SK-N-SH treated with all-trans-retinoic acid at 6 μM for 48 hours (cell line): ENCODE measurements at regions not wholly inside any gene's neighbourhood (a gene's known extent, or its start where the extent isn't known, plus 50 kb on each side); places are given as distances from the start of the nearest gene placed in this dataset.

Experiments
- ARNTL ChIP-seq: fragments of 450-650 bp; formaldehyde crosslinking; IDR thresholded peaks from 2 replicates; pipeline ENCODE4 v1.5.0; 2020; ENCODE audit warnings: low read depth, mild to moderate bottlenecking, moderate library complexity, borderline replicate concordance
- TF ChIP-seq, protein P1 (sequence below): fragments of 250-450 bp; sonication (Bioruptor Pico); IDR thresholded peaks from 2 replicates; pipeline ENCODE4 v1.8.0; 2020; ENCODE audit warnings: mild to moderate bottlenecking, moderate library complexity, borderline replicate concordance

- TF ChIP-seq, protein P1, sequence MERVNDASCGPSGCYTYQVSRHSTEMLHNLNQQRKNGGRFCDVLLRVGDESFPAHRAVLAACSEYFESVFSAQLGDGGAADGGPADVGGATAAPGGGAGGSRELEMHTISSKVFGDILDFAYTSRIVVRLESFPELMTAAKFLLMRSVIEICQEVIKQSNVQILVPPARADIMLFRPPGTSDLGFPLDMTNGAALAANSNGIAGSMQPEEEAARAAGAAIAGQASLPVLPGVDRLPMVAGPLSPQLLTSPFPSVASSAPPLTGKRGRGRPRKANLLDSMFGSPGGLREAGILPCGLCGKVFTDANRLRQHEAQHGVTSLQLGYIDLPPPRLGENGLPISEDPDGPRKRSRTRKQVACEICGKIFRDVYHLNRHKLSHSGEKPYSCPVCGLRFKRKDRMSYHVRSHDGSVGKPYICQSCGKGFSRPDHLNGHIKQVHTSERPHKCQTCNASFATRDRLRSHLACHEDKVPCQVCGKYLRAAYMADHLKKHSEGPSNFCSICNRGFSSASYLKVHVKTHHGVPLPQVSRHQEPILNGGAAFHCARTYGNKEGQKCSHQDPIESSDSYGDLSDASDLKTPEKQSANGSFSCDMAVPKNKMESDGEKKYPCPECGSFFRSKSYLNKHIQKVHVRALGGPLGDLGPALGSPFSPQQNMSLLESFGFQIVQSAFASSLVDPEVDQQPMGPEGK (CRISPR knock-in tag): no peak
- TF ChIP-seq ARNTL: no peak
Measured at GRCh38 chr6:139922236-139922635, 547.8 kb upstream of the CITED2 start.
